Stimulated activated CD4-positive, alpha-beta T cell treated with anti-CD3 and anti-CD28 coated beads, Interleukin-2, amount 100 ng/mL, for 24 hours (primary cell): ENCODE measurements at regions not wholly inside any gene's neighbourhood (a gene's known extent, or its start where the extent isn't known, plus 50 kb on each side); places are given as distances from the start of the nearest gene placed in this dataset.

Experiments
- DNase-seq, 2 donors: peaks; one replicate each; pipeline ENCODE4 v3.0.0-alpha.2; 2020

DNA sequence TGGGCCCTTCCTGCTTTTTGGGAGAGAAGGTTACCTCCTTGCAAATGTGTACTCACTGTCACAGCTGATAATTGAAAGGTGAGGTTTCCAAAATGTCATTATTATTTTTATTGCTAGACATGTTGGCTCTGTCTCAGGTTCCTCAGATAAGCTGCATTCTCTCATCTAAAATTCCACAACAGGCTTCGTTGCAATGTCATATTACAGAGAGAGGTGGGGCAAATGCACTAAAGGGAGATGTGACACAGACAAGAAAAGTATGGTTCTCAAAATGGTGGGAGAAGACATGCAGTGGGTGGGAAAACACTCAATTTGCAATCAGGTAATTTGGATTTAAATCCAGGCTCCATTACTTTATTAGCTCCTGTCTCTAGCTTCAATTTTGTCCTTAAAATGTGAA, 256.4 kb upstream of the POU3F2 start:
- DNase-seq, result no peak

DNA sequence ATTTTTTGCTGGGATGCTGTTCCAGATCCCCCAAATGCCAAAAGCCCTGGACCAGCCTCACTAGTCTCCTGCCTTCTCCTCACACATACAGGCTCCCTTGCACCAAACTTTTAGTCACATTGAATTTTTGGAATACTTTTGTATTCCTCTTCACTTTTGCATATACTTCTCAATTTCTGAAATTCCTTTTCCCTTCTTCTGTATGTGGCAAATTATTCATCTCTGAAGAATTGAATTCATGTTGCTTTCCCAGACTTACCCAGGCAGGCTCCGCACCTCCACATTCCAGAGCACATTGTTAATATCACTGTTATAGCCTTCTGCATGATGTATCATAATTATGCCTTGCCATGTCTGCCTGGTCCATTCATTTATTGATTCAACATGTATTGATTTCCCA, 255.3 kb upstream of the POU3F2 start:
- no peak for DNase-seq

DNA sequence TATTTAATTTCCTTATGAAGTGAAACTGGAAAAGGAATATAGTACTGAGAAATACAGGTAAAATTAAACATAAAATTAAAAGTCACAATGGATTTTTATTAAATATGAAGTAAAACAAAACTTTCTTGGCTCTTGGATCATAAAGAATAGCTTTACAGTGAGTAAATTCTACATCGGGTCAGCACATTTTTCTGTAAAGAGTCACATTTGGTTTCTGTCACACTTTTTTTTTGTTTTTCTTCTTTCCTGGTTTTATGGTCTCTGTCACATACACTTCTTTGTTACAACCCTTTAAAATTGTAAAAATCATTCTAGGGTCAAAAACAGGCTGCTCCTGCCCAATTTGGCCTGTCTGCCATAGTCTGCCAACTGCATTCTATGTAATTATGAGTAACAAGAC, 254.4 kb upstream of the POU3F2 start:
- DNase-seq, result no peak

DNA sequence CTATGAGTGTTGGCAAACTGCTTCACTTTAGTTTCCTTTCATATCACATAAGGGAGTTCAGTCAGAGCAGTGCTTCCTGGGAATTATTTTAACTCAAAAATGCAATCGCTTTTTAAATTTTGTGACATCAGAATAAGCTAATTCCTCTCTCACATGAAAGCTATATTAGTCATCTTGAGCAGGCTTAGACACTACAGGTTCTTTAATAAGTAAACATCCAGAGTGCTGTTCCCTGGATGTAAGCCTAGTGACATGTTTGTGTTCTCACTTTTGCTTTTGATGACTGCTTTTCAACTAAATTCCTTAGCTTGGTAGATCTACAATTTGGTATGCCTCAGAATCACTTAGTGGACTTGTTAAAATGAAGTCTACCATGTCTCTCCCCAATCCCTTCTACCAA, 252.7 kb upstream of the POU3F2 start:
- DNase-seq, result no peak

DNA sequence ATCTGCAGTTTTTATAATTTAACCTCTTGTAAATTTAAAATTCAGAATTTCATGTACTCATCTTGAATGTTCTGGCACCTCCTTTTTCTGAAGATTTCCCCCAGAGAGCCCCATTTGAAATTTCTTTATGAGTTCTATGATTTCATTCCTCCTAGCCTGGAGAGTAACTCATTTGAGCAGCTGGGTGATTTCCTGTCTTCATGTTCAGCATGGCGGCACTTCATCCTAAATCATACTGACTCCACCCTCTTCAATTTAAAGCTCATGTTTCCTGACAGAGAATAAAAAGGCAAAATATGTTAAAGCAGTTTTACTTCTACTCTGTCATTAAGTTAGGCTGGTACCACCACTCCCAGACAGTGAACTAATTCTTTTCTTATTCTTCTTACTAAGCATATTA, 250.9 kb upstream of the POU3F2 start:
- DNase-seq, result no peak

DNA sequence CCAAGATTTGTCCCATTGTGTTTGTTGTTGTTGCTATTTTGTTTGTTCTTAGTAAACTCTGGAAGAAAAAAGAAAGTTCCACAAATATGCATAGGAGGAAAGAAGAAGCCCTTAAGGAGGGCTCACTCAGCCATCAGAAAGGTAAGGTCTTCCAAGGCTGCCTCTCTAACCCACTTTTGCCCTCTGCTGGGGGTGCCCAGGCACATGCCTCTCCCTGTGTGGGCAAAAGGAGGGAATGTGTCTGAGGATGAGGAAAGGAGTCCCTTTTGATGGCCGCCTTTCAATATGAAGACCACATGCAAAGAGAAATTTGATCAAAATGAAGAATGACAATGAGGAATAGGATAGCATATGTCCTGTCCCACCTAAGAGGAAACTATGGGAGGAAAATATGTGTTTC, 248.2 kb upstream of the POU3F2 start:
- no peak for DNase-seq

DNA sequence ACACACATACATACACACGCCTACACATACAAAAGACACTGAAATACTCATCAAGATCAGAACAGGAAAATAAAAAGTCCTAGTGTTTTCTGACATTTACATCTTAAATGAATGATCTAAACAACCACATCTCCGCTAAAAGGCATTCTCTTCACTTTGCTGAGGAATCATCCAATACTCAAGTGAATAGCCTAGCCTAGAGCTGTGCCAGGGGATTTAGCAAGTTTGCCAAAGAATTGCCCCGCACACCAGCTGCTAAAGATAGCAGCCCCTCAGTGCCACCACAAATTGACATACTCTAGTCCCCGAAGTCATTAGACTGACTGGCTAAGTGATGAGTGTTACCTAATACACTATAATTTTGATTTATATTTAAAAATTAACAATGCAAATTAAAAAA, 246.8 kb upstream of the POU3F2 start:
- DNase-seq, result no peak

DNA sequence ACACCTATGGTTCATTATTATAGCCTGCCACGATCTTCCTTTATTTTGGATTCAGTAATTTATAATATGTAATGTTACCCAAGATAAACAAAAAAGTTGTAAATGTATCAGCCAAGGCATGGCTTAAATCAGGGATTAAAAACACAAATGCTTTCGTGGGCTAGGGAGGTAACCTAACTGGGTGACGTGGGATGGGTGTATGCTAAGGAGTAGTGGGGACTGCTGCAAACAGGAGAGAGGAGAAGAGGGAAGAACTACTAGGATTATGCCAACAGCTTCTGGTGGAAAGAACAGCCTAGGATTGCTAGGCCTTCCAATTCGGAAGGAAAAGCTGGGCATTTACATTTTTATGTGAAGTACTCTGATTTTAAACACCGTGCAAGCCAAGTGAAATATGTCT, 244.8 kb upstream of the POU3F2 start:
- no peak for DNase-seq

DNA sequence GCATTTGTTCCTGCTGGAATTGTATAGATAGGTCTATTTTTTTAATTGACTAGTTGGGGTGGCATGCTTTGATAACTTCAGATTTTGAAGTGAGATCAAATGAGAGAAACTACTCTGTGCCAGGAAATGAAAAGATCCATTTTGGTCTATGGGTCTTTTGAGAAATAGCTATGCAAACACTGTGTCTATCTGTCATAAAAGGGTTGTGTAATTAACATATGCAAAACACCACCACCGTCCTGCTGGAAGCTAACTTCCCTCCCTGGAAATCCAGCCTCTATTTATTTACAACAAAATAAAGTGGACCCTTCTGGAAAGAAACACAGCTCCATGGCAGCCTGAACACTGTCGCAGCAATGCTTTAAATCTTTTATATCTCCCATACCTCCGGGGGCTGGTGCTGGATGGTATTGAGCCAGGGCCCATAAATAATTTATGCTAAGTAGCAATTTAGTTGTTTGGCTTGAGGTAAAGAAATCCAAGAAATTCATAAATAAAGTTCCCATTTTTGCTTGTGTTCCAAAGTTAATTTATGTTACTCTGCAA, 244.2 kb upstream of the POU3F2 start:
- DNase-seq, result no peak

DNA sequence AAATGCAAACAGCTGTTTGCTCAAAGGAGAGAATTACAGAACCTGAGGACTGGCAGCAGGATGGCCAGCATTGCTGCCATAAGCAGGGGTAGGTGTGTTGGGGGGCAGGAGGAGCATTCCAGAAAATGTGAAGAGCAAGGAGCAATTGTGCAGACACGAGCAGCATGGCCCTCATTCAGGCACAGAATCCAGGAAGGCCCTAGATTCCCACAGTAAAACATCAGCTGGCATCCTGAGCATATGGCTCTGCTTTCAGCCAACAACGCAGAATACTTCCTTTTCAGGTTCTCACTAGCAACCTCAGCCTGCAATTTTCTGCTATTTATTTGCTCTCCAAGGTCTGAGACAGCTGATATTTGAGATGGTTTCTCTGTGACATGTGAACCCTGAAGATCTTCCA, 243.4 kb upstream of the POU3F2 start:
- DNase-seq, result no peak

DNA sequence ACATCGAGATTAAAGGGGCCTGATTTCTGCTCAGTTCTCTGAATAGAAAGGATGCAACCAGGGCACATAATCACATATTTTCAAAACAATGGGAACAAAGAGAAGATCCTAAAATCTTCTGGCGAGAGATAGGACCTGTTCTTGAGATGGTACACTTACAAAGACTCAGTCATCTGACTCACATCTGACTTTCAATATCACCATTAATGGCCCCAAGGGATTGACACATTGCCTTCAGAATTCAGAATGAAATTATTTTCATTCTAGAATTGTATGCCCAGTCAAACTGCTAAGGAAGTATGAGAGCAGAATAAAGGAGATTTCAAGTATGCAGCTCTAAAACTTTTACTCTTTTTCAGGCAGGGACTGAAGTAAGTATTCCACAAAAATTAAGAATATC, 240.7 kb upstream of the POU3F2 start:
- no peak for DNase-seq

DNA sequence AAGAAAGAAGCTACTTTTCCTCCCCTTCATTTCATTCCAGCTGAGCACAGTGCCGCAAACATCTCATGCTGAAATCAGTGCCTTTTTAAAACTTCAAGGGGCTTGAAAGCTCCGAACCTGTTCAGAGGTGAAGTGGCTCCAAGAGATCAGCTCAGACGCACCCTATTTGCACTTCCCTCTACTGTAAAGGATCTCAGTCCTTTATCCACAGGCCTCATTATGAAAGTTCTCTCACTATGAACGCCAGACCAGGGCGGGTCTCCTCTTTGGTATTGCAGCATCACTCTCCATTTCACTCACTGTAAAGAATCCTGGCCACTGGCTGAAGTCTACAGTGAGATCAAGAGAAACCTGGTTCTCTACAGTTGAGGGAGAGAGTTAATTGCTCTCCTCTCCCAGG, 232.7 kb upstream of the POU3F2 start:
- no peak for DNase-seq

DNA sequence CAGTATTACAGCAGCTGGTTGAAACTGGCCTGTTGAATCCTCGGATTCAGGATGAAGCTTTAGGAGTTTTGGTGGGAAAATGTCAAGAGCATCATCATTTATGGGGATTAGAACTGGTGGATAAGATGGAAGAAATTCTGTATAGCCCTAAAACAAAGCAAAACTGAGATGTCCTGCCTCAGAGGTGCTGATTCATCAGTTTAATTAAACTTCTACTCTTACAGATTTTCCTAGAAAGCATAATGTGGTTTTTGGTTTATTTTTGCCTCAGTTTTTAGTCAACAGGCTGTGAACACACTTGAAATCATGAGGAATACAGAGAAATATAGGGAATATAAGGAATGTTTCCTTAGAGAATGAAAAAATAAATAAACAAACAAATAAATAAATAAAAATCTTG, 228.7 kb upstream of the POU3F2 start:
- DNase-seq, result no peak

DNA sequence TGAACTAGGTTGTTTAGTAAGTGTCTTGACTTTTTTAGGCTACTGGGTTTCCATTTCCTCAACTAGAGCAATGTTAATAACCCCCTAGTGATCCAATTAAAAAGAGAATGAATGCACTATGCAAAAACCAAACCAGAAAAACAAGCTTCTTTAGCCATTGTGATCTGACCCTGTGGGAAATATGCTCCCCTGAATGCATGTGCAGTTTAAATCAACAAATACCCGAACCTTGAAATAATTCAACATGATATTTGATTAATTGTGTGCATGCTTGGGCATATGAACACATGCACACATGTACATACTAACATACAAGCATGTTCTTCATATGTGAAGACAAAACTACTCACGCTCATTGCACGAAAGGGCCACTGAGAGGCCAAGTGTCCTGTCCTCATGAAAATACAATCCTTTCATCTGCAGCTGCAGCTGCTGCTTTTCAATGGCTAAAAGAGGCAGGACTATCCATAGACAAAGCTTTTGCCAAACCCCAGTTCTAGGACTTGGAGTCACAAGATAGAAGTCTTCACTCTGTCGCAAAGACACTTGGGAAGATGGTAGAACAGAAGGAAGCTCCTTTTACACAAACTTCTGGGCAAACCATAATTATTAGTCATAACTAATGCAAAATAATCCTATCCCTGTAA, 207.1 kb upstream of the POU3F2 start:
- no peak for DNase-seq

DNA sequence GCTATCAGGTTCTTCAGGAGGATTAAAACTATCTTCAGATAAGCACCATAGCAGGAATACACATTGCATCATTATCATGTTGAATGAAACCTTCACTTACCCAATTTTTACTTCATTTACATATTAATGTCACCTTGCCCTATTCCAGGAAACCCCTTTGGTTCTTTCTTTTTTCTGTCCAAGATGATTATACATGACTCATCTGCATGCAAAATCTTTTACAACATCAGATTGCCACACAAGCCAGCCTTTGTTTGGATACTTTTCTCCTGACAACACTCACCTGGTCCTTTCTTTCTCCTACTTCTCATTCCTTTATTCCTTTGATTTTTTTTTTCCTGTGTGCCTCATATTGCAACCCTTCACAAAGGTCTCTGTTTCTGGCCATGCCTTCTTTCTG, 200.5 kb upstream of the POU3F2 start:
- DNase-seq, result no peak

DNA sequence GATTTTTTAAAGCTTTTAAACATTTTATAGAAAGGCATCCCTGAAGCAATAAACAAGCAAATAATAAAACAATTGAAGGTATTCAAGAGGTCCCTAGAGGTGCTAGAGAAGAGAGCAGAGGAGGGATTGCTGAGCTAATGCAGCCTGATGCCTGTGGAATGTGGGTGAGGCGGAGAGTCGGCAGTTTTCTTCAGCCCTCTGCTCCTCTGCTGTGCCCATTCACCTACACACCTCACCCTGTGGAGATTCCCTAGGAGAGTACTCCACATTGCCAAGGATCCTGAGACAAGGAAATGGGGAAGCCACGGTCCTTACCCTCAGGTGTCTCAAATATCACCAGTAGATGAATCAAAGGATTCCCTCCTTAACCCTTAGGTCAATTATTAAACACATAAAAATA, 199.8 kb upstream of the POU3F2 start:
- DNase-seq, result no peak

DNA sequence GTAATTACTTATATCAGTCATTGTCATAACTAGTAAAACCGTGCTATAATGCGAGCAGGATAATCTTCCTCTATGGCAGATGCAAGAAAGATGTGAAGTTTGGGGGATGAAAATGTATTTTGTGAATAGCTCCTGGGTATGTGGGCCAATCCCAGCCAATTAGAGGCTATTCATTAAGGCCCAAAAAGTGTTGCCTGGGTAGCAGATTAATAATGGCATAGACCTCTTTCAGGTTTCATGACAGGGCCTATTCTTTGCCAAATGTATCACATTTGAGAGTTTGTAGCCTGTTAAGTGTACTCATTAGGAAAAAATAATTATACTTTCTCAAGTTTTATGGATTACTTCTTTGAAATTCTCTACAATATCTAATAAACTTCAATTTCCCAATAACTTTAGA, 199.2 kb upstream of the POU3F2 start:
- no peak for DNase-seq

DNA sequence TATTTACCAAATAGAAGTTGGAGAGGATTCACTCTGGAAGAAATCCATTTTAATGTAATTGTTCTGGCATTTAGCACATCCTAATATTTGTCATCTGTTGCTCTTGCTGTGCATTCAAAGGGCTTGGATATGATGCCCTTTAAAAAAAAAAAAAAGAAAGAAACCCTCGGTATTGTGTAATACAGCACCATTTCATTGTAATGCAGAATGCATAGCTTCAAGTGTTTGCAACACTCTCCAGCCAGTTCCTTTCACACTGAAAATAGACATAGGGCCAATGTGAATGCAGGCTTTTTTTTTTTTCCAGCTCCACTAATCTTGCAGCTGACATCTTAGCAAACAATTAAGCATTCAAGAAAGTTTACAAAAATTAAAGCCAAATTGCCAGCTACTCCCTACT, 197.4 kb upstream of the POU3F2 start:
- DNase-seq, result no peak

DNA sequence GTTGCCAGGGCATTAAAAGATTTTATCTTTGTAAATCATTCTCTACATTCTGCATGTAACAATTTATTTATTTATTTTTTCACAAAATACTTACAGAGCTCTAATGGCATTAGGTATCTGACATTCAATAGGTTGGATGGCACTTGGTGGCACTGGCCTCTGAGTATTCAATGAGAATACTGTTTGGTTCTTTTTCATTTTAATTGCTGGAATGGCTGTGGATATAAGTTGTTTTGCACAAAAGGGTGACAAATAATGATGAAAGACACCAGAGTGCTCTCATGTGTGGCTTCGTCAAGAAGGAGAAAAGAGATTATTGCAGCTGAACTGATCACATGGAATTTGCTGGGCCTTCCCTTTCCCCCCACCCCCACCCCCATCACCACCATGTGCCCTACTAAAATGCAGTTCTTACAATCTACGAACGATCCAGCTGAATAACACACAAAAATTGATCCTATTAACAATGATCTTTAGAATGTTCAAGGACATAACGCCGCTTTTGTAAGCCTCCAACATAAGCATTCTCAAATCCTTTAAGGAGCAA, 195.2 kb upstream of the POU3F2 start:
- no peak for DNase-seq

DNA sequence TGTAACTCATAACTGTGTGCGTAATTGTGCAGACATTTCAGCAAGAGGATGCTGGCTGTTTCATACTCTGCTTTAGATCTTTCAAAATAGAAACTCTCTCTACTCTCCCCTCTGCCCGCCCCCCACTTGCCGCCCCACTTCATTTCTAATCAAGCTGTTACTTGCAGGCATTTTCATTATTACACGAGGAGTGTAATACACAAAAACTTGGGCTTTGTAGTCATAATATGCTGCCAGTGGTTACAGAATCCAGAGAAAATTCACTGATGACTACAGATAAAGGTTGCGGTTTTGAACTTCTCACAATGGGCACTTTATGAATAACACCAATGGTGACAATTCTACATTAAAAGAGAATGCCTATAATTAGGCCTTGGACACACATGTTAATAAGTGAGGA, 194.0 kb upstream of the POU3F2 start:
- no peak for DNase-seq

DNA sequence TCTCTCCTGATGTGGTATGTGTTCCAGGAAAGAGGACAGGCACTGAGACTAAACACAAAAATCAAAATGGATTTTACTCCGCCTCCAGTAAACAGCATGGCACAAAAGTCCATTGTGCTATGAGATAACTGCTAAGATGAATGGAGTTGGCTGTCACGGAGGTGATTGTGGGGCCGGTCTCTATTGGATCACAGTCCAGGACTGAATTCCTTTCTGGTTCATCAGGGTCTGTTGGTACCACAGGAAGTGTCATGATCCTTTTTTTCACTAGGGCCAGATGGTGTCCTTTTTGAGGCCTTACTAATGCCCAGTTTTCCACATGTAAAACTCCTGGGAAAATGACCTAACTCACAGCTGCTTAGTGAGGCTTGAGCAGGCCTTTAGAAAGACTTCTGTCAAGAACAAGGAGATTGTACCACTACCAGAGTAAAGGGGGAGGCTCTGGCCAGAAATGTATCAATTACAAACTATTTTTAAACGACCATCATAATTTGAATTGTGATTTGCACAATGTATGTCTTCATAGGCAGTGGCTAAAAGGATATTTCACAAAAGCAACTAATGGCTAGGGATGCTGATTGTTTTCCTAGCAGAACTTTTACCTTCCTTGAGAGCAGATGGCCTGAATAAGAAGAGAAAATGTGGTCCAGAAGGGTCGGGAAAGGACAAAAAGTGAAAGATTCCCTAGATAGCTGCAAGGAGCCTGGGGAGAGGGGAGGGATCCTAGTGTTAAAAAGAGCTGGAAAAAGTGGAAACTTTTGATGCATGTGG, 192.2 kb upstream of the POU3F2 start:
- no peak for DNase-seq

DNA sequence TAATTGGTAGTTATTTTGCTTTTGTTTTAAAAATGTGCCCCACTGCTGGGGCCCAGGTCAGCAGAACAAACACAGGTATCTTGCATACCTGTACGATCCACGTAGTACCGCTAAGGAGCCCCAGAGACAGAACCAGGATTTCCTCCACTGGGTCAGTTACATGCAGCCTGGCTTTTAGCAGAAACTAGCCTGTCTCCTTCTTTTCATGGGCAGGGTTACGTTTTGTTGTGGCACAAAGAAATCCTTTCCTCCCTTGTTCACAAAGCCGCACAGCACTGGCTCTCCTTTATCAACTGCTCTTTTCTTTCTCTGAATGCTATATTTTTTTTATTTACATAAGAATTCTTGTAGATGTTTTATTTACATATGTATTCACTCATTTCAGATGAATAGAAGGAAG, 190.3 kb upstream of the POU3F2 start:
- DNase-seq, result no peak

DNA sequence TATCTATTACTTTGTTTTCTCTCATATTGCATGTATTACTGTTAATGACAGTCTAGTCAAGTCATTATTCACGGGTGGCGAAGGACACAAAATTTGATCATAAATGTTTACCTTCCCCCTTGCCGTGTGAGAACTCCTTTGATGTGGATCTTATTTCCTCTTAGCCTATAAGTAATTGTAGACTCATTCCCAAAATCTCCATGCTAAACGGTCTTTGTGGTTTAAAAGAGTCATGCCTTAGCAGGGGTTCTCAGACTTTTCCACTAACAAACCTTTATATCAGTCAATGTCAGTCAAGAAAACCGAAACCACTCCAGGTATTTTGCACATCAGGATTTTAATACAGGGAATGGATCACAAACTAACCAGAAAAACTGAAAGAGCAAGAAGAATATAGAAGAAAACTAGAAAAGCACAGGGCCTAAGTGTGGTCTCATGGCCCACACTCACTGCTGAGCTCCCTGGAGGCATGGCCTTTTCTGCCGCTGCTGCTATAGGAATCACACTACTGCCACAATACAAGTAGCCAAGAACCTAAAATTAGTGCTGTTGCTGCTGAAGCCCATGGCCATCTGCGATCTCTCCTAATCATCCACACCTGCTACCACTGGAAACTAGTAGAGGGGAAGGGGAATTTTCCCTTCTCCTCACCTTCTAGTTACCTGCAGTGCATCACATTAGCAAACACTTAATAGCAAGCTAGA, 186.0 kb upstream of the POU3F2 start:
- no peak for DNase-seq

DNA sequence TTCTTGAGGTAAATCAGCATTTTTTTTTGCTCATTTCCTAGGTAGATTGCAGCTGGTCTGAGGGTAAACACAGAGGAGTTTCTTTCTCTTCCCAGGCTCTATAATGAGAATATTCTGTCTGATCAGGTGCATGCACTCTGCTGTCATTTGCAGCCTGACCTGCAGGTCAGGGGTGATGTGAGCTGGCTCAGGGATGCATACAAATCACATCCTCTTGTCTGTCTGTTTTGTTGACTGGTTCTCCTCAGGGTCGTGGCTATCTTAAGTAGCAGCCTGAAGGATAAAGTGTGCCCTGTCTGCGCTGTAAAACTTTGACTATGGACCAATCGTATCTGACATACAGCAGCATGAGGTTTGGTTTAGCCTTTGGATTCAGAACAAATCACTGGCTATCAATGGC, 183.4 kb upstream of the POU3F2 start:
- DNase-seq, result no peak
